SH-SY5Y (cell line): ENCODE measurements at regions not wholly inside any gene's neighbourhood (a gene's known extent, or its start where the extent isn't known, plus 50 kb on each side); places are given as distances from the start of the nearest gene placed in this dataset.

Experiments used
- GATA2 ChIP-seq: IDR thresholded peaks from 2 replicates; pipeline ENCODE4 v1.6.1; 2011; ENCODE audit warnings: mild to moderate bottlenecking, low read depth, low read length
- GATA3 ChIP-seq: IDR thresholded peaks from 2 replicates; pipeline ENCODE4 v1.6.1; 2011; ENCODE audit warnings: low read depth, mild to moderate bottlenecking, low read length, moderate library complexity

DNA sequence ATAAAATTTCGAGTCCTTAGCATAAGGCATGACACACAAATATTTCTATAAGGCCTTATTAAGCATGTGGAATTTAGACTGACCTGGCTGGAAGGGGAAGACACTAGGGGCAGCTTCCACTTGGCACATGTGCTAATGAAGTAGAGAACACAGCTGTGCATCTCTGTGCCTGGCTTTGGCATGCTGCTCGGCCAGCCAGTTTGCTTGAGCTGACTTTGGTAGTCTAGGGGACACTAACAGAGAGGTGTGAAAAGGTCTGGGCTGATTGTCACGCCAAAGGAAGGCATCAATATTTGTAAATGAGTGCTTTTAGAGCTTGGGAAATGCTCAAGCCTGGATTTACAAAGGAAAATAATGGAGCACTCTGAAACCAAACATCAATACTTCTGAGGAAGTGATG is 723.7 kb downstream of the PRELID2 start:
- TF ChIP-seq GATA2 (no peak), GATA3 (no peak)
